HG02884 (cell line): ENCODE measurements at regions not wholly inside any gene's neighbourhood (a gene's known extent, or its start where the extent isn't known, plus 50 kb on each side); places are given as distances from the start of the nearest gene placed in this dataset.

ENCODE experiments used
- ATAC-seq: cut with Tn5 transposase; IDR thresholded peaks from one replicate; pipeline ENCODE4 v1.9.1; 2021; ENCODE audit warnings: mild to moderate bottlenecking, moderate library complexity; ENCODE audit not compliant: unreplicated experiment

DNA sequence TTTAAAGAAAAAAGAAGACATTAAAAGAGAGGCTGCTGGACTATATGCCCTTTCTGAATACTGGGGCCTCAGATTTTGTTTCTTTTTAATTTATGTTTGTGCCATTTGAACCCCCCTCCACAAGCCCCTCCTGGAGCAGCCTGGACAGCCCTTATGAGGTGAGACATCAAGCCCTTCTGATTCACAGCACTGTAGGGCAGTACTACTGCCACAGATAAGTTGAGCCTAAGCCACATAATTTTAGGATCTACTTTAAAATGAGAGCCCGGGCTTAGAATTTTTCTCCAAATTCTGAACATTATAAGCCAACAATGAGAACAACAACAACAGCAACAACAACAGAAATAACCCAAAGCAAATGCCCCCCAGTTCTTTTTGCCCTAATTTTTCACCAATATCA, 256.9 kb upstream of the SALL1 start:
- ATAC-seq, result no peak

DNA sequence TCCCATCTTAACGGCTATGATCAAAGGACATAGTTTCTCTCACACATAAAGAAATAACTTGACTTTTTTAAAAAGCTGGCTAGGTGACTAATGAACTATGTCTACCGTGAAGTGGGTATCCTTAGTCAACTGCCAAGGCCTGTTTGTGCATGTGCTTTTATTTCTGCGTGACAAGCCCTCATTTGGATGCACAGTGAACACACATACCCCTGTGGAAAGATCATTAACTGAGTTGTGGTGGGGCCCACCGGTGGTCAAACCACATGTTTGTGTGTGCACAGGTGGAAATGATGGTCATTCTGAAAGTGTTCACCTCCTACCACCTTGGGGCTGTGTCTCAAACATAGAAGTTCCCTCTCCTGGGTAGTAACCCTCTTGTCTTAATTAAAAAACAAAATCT, 256.1 kb upstream of the SALL1 start:
- no peak for ATAC-seq

DNA sequence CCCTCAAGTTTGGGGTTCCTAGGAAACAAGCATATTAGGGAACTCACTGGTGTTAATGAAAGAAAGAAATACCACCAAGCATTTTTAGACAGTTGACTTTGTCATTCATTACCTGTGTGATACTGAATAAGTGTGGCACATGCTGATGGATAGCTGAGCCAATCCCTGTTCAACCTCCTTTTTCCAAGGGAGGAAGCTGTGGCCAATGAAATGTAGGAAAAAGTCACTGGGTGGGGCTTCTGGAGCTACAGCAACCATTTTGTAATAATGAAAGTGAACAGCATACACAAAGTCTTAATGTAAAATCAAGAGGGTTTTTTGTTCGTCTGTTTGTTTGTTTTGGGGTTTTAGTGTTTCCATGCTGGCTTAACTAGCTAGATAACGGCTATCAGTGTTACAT, 254.3 kb upstream of the SALL1 start:
- ATAC-seq, result no peak

DNA sequence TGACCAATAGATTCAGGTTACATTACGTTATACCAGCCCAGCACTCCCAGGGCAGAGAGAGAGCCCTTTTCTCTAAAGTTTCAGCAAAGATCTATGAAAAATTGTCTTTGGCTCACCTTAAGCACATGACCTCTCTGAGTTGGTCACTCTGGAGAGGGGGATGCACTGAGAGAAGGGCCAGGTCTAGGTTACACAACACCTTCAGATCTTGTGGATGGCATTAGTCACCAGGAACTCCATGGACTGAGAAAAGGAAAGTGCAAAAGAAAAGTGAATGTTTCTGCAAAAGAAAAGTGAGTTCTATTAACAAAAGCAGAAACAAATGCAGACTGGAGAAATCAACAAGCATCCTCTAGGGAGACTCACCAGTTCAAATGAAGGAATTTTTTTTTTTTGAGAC, 253.3 kb upstream of the SALL1 start:
- ATAC-seq, result no peak

DNA sequence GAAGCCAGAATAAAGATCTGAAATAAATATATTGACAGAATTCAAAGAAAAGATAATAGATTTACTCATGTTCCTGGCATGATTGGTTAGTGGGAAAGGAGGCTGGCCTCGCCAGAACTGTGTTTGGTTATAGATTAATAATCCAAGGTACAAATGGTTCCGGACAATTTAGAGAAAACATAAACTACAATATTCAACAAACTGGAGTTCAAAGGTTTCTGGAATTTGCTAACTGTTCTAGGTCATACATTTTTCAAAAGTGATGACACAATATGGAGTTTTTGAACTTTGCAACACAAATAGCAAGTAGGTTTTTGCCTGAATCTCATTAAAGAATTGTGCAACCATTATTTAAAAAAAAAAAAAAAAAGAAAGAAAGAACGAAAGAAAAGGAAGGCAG, 251.7 kb upstream of the SALL1 start:
- no peak for ATAC-seq

DNA sequence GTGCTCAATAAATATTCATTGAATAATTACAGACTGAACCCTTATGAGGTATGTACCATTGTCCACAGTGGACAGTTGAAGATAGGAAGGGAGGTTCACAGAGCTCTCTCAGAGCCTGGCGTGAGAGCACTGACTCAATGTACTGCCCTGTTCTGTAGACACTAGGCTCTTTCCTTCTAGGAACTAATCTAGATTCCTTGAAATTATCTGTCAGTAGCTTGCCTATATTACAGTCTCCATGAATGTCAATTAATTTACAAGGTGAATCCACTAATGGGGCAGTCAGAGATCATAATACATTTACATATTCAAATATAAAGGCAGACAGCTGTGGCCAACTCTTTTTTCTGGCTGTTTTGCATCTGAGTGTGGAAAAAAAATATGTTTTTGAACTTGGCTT, 251.2 kb upstream of the SALL1 start:
- ATAC-seq, result no peak

DNA sequence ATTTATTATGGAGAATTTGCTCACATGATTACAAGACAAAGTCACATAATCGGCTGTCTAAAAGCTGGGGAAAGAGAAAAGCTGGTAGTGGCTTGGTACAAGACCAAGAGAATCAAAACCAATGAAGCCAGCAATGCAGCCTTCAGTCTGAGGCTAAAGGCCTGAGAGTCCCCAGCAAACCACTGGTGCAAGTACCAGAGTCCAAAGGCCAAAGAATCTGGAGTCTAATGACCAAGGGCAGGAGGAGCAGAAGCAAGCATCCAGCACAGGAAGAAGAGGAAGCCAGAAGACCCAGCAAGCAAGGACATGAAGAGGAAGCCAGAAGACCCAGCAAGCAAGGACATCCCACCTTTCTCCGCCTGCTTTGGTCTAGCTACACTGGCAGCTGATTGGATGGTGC, 250.6 kb upstream of the SALL1 start:
- ATAC-seq, result no peak

DNA sequence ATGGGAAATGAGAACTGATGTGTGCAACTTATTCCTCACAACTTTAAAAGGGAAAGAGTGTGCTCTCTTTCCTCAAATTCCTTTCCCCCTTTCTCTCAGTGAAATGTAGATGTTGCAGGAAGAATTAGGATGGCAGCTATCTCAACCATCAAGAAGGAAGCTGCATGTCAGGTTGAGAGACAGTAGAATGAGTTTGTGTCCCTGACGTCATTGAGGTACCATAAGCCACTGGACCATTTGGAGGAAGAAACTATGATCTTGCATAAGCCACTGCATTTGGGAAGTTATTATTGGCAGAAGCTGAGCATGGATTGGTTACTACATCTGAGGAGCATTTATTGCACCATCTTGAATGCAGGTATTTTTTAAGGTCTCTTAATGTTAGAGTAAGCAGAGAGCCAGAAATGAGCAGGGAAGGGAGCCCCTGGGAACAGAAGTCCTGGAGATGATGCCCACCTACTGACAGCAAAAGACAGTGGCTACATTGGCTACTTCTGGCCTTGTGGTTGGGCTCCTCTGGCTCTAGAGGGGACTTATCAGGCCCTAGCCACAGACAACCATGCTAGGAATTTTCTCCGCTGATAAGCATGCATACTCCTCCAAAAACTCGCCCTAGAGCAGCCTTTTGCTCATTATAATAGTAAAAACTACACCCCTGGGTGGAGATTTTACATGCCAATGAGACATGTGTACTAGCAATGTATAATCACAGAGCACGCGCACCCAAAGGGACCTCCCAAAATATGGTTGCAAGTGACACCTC, 249.0 kb upstream of the SALL1 start:
- ATAC-seq, result no peak

DNA sequence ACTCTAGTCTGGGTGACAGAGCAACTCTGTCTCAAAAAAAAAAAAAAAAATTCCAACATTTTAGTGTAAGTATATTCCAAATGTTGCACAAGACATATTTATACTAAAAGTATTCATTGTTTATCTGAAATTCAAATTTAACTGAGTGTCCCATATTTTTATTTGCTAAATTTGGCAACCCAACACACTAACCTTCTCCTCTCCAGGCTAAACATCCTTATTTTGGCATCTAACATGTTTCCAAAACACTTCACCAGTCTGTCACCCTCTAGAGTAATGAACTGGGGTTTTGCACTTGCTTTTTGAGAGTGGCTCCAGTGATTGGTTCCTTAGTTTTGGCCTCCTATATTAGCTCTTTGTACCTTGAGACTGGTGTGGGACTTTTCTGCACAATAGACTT, 243.4 kb upstream of the SALL1 start:
- ATAC-seq, result no peak

DNA sequence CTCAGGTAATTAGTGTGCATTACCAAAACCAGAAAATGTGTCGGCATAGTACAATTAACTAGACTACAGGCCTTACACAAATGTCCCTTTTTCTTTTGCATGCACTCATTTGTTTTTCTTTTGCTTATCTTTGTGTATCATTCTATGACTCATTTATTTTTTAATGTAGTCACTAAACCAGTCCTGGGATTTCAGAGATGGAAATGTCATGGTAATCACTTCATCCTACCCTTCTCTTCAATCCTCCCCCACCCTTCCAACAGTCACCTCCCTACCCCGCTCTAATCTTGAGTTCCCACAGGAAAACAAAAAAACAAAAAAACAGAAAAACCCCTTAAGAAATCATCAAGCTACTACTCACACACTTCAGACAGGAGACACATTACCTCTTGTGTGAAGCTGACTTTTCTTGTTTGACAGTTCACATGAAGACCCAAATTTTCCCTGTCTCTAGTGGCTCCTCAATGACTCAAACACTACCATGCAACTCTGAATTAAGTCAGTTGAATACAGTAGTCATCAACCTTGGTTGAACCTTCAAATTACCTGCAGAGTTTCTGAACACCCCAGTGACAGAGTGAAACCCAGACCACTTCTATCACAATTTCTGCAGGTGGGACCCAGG, 242.4 kb upstream of the SALL1 start:
- ATAC-seq, result no peak

DNA sequence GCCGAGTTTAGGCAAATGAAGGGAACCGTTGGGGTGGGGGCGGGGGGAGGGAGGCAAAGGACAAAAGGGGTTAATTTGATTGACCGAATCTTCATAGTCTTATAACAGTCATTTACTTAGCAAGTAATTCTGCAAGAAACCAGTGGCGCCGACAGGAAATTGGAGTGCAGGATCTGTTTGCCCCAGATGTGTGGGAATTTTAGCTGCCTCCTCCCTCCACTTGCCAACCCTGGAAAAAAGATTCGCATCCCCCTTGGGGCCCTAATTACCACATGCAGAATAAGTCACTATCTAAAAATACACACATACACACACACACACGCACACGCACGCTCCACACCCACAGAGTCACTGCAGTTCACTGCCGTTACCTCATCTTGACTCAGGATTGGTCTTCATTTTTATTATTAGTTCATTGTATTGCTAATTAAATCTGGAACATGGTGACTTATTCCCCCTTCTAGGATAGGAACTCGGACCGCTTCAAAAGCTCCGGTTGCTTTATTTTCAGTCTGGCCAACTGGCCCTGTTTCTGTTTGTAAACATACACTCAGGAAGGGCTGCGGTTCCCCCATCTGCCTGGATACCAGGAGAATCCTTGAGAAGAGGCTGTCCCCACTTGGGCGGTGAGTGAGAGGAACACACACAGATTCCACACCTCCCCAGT, 241.6 kb upstream of the SALL1 start:
- ATAC-seq, result no peak

DNA sequence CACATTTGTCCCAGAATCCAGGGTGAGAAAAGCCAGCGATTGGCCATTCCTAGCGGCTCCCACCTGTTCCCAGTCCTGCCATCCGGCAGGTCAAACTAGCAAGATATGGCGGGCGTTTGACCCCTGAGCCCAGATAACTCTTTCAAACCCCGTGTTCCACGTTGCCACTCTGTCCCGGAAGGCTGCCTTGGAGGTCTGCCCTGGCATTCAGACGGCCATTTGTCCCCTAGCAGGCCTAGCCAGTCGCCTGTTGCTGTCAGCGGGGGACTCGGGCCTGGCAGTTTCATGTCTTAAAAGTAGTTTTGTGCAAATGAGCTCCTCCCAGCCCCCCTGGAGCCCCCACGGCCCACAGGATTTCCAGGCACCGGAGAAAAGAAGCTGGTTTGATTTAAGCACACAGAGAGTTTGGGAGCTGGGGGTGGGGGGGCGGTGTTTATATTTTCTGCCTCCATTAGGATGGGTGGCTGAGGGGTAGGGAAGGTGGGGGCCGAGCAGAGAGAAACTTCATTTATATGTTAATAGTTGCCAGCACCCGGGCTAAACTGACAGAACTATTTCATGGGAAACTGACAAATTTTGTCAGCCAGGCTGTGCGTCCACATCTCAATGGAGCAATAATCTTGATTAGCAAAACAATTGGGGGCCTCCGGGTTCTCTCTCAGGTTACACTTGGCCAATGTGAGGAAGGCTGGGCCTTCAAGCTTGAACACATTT, 240.9 kb upstream of the SALL1 start:
- ATAC-seq, result no peak

DNA sequence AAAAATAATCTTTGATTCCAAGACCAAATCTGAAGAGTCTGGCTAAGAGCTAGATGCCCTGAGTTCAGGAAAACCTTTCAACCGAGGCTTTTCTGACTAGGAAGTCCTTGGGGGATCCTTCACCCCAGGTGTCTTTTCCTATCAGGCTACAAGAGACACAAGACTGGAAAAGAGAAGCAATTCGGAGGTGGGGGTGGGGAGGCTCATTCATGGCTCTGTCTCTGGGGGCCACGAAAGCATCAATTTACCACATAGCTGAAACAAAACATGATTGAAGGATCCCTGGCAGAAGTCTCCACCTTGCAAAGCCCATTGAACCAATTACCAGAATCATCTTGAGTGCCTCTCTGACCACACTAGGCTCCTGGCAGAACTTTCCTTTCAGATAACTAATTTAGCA, 239.8 kb upstream of the SALL1 start:
- ATAC-seq, result no peak

DNA sequence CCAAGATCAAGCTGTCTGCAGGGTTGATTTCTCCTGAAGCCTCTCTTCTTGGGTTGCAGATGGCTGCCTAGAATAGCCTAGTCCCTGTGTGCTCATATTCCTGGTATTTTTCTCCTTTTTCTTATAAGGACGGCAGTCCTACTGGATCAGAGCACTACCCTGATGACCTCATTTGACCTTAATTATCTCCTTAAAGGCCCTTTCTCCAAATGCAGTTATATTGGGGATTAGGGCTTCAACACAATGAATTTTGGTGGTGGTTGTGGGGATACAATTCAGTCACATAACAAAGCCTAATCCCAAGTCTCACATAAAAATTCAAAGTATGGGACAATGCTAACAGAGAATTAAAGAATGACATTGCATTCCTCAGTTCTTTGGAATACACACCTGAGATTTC, 238.8 kb upstream of the SALL1 start:
- ATAC-seq, result no peak

DNA sequence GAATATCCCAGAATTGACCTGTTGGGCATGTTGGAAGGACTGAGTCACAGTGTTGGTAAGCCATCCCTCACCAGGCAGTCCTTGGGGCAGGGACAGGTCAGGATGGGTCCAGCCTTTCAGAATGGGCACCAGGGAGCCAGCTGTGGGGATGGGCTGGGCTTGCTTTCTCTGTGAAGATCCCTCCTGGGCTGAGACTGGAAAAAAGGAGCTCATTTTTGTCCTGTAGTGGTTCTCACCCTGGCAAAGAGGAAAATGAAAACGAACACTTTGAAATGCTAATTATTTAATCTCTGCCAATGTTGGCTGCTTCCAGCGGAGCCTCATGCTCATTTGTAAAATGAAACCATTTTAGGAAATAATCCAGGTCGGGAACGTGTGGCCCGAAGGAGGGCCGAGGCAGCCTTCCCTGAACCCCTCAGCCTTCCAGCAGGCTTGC, 237.5 kb upstream of the SALL1 start:
- ATAC-seq, result no peak

DNA sequence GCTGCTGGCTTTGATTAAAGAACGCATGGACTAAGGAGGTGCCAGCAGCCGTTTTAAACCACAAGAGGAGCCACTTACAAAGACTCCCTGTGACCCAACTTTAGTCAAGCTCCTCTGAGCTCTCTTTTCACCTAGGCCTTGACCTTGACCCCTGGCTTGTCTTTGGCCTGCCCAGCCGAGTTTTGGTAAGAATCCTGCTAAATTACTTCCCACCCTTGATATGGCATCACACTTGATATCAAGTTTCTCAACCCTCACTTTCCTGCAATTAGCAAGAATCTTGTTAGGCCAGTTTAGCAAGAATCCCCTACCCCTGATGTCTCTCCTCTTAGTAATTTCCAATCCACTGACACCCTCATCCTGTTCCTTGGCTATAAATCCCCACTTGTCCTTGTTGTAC, 232.8 kb upstream of the SALL1 start:
- no peak for ATAC-seq

DNA sequence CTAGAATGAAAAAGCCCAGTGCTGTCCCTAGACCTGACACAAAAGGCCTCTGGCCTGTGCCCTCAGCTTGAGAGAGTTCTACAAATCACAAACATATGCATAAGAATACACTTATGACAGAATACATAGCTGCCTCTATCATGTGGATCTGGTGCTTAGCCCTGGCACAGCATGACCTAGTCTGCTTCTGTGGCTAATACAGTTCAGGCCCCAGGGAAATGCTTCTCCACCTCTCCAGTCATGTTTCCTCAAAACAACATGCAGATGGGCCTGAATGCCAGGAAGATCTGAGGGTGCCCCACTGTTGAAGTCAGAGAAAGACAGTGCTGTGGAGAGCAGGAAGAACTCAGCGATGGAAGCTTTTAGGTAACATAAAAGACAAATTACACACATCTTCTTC, 231.9 kb upstream of the SALL1 start:
- ATAC-seq, result no peak

DNA sequence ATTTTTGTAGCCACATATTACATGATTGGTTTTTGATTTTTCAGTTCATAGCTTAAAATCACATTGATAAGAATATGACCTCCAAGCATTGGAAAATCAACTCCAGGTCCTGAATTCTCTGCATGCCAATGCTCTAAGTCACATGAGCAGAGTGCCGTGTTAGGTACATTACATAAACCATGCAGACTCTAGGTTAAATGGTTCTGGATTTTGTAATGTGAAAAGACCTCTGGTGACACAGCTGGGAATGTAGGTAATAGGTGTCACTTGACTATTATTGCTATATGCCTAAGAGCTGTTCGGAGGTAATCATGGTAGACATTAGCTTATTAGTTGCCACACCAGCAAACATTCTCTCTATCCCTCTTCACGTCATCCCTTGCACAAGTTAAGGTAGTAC, 231.1 kb upstream of the SALL1 start:
- ATAC-seq, result no peak

DNA sequence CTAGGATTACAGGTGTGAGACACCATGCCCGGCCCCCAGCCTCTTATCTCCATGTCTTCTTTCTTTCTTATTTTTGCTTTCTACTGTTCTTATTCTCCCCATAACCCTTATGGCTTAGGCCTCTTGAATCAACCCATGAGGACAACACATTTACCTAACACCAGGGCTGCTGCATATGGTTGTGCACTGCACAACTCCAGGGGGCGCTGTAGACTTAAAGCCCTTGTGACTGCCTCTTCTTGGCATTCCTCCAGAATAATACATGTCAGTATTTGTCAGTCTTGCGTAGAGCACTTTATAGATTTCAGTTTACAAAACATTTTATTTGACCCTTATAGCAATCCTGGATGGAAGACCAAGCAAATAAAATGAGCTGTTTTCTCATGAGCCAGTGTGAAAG, 225.0 kb upstream of the SALL1 start:
- ATAC-seq, result no peak

DNA sequence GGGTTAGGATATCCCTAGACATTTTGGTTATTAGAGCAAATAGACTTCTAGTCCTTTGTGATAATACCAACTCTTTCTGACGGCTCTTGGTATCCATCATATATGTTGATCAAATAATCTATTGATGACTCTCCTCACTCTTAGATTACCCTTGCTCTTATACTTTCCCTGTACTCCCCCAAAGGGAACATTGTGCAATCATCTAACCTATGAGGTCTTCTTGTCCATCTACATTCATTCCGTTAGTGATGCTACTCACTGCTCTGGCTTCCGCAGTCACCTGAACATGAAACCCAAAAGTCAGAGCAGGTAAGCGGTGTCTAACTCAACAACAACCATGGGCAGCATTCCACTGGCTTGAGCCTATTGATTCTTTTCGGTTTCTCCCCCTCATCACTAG, 223.7 kb upstream of the SALL1 start:
- no peak for ATAC-seq

DNA sequence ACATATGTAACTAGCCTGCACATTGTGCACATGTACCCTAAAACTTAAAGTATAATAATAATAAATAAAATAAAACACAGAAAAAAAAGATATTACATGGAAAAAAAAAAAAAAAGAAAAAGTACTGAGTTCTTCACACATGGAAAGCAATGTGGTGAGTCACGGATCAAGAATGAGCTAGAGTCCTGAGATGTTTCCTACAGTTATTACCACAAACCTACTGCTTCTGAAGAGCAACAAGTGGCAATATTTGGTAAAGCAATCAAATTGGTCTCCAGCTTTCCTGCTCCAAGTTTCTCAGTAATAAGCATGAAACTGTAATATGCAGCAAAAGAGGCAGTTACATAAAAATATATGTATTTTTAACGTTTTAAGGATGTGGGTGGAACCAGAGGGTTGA, 223.3 kb upstream of the SALL1 start:
- no peak for ATAC-seq

DNA sequence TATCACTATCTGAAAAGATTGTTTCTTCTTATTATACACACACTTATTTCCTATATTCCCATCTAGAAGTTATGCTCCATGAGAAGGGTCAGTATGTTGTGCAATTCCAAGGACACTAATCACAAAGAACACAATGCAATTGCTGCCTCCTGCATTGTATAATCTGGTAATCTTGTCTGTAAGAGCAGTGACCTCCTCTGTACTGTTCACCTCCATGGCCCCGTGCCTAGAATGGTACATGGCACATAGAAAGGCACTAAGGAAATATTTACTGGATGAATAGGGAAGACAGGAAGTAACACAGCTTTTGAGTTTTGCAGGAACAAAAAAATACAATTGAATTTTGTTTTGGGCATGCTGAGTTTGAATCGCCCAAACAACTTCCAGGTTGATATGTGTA, 214.6 kb upstream of the SALL1 start:
- no peak for ATAC-seq
